Right lobe of liver (tissue), 4 donors: ENCODE measurements at regions not wholly inside any gene's neighbourhood (a gene's known extent, or its start where the extent isn't known, plus 50 kb on each side); places are given as distances from the start of the nearest gene placed in this dataset.

Experiments used
- POLR2A ChIP-seq: fragments of 450-650 bp; IDR thresholded peaks from one replicate; pipeline ENCODE4 v1.6.1; 2017; ENCODE audit warnings: antibody characterized with exemption, mild to moderate bottlenecking
- TF ChIP-seq, protein P1 (sequence below), 4 donors: fragments of 200-600 bp in 3 of 4; fragments of 450-650 bp in 1 of 4; IDR thresholded peaks; one replicate each; pipeline versions ENCODE4 v1.5.1 to v1.8.0; 2016 to 2022; ENCODE audit warnings: antibody characterized with exemption in 4 of 4, mild to moderate bottlenecking in 2 of 4
- donor health status: DM: no; HTN: no; CAD: no.
- donor health status: DM: no; HTN: no; CAD: no.
- donor health status: DM: no; HTN: yes; CAD: no.

GRCh38 chr7:34299066-34299465, 359.0 kb upstream of the NPSR1 start:
- TF ChIP-seq, protein P1, sequence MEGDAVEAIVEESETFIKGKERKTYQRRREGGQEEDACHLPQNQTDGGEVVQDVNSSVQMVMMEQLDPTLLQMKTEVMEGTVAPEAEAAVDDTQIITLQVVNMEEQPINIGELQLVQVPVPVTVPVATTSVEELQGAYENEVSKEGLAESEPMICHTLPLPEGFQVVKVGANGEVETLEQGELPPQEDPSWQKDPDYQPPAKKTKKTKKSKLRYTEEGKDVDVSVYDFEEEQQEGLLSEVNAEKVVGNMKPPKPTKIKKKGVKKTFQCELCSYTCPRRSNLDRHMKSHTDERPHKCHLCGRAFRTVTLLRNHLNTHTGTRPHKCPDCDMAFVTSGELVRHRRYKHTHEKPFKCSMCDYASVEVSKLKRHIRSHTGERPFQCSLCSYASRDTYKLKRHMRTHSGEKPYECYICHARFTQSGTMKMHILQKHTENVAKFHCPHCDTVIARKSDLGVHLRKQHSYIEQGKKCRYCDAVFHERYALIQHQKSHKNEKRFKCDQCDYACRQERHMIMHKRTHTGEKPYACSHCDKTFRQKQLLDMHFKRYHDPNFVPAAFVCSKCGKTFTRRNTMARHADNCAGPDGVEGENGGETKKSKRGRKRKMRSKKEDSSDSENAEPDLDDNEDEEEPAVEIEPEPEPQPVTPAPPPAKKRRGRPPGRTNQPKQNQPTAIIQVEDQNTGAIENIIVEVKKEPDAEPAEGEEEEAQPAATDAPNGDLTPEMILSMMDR (IDR thresholded peaks at IDR 0.05): no peak
- TF ChIP-seq POLR2A: no peak
